ENCODE measurements at regions not wholly inside any gene's neighbourhood (a gene's known extent, or its start where the extent isn't known, plus 50 kb on each side); places are given as distances from the start of the nearest gene placed in this dataset.

- no peak for TF ChIP-seq CTCF (IDR thresholded peaks at IDR 0.05)
- no peak for TF ChIP-seq POLR2A (IDR thresholded peaks at IDR 0.05)
These were observed 104.3 kb upstream of the FRMD4B start for GRCh38 chr3:69490235-69490634.
